GM21717 (cell line): ENCODE measurements at regions not wholly inside any gene's neighbourhood (a gene's known extent, or its start where the extent isn't known, plus 50 kb on each side); places are given as distances from the start of the nearest gene placed in this dataset.

Experiments used
- ATAC-seq: cut with Tn5 transposase; IDR thresholded peaks from one replicate; pipeline ENCODE4 v1.9.1; 2021; ENCODE audit warnings: mild to moderate bottlenecking, moderate library complexity; ENCODE audit not compliant: unreplicated experiment

- ATAC-seq = no peak
Observed at GRCh38 chr4:184941671-184942418, 76.4 kb upstream of the HELT start.

DNA sequence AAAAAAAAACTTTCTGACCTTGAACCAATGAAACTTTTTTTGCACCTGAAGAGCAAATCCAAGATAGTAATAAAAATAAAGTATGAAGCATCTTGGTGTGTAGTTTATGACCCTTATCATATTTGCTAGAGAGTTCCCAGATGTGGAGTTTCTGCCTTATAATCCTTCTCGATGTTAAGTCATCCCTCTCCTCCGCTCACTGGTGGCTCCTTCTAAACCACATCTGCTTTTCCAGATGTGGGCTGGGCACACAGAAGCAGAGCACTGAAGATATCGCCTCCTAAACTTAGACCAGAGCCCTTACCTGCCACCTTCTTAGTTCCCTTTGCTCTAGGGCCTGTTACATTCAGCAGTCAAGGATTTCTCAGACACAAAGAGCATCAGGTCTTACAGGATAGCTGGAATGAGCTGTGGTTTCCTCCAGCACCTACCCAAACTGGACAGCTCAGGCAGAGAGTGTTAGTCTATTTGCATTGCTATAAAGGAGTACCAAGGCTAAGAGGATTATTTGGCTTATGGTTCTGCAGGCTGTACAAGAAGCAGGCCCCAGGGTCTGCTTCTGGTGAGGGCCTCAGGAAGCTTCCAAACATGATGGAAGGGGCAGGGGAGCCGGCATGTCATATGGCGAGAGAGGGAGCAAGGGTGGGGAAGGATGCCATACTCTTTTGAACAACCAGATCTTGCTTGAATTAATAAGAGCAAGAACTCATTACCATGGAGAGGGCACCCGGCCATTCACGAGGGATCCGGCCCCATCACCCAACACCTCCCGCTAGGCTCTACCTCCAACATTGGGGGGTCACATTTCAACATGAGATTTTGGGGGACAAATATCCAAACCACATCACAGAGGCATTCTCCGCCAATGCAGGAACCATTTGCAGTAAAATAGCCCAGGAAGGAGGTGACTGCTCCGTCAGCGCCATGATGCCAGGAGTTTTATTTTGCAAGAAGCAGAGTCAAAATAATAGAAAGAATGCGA is 75.6 kb upstream of the HELT start:
- ATAC-seq = no peak

GRCh38 chr4:184949020-184949419 is 69.3 kb upstream of the HELT start:
- ATAC-seq = no peak

- ATAC-seq = no peak
Observed at GRCh38 chr4:184950117-184950830, 68.0 kb upstream of the HELT start.

DNA sequence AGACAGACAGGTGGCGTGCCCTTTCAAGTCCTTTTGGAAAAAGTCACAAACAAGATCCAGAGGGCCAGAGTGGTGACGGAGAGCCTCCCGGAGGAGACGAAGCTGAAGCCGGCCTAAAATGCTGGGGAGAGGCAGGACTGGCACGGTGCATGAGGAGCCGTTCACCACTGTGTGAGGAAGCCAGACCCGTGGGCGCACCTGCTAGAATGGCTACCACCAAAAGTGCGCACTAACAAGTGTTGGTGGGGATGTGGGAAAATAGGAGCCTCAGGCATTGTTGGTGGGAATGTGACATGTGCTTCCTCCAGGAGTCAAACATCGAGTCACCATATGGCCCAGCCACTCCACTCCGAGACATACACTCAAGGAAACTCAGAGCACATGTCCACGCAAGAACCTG is 67.4 kb upstream of the HELT start:
- ATAC-seq = no peak

- no peak for ATAC-seq
Observed at GRCh38 chr4:184951668-184952160, 66.6 kb upstream of the HELT start.

DNA sequence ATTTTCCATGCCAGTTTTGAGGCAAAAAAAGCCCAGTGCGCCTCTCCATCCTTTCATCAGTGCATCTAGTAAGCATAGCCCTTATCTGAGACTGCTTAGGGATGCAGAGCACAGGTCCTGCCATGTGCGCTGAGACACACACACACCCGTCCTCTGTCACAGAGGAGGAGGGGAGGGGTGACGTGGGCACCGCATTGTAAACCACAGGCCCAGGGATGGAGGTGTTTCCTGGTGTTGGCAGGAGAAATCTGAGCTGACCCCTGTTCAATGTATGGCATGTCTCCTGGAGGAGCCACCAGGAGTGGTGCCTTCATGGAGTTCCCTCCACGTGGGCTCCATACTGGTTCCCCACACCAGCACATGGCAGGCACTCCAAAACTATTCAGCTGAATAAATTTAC is 65.8 kb upstream of the HELT start:
- ATAC-seq = no peak

DNA sequence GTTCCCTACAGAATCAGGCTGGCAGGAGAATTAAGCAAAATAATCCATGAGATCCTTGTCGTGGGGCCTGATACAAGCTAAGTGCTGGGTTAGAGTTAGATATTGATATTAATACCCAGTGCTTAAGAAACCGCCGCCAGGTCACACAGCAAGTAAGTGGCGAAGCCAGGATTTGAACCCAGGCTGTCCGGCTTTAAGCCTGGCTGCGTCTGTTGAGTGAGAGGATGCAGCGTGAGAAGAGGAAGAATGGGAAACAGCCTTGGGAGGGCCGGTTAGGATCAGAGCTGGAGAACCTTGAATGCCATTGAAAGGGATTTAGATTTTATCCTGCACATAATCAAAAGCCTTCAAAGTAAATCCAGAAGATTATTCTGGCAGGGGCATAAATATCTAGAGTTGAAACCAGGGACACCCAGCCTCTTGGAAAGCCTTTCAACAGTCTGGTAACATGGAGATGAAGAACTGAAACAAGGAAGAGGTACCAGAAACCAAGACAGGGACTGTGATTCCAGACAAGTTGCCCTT is 64.8 kb upstream of the HELT start:
- no peak for ATAC-seq

DNA sequence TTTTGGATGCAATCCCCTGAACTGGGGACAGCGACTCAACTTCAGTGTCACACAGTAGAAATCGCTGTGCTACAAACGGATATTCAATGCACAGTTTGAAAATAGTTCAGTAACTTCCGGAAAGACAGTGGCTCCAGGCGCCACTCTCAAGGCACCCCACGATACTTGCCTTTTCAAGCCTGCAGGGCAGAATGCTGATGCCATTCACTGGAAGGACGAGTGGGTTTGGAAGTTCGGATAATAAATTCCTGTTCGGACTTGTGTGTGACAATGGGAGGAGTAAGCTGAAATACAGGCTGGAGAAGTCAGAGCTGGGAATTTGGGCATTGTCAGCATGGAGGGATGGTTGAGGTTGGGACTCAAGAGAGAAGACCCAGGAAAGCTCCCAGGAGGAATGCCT is 64.3 kb upstream of the HELT start:
- no peak for ATAC-seq

DNA sequence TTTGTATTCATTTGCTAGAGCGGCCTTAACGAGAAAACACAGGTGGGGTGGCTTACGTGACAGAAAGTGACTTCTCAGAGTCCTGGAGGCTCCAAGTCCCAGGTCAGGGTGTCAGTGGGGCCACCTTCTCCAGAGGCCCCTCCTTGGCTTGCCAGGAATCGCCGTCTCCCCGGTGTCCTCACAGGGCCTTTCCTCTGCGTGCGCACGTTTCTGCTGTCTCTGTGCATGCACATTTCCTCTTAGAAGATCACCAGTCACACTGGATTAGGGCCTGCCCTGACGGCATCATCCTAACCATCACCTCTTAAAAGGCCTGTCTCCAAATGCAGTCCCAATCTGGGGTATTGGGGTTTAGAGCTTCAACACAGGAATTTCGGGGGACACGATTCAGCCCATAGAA is 63.8 kb upstream of the HELT start:
- ATAC-seq = no peak

GRCh38 chr4:184955116-184955515 is 63.2 kb upstream of the HELT start:
- no peak for ATAC-seq

DNA sequence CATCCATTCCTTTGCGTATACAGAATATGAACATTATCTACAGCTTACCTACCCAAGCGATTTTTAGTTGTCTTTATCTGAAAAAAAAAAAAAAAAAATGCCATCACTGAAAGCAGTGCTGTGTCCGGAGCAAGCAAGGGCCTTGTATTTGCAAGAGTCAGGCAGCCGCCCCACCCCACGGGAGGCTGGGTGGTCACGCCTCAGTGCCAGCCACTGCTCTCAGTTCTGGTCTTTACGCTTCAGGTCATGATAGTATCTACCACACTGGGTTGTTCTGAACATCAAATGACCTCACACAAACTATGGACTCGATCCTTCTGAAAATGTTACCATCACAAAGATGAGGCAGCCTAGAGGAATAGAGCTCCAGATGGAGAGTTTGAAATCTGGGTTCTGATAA is 62.7 kb upstream of the HELT start:
- ATAC-seq = no peak

- no peak for ATAC-seq
Observed at GRCh38 chr4:184957446-184958115, 60.7 kb upstream of the HELT start.

DNA sequence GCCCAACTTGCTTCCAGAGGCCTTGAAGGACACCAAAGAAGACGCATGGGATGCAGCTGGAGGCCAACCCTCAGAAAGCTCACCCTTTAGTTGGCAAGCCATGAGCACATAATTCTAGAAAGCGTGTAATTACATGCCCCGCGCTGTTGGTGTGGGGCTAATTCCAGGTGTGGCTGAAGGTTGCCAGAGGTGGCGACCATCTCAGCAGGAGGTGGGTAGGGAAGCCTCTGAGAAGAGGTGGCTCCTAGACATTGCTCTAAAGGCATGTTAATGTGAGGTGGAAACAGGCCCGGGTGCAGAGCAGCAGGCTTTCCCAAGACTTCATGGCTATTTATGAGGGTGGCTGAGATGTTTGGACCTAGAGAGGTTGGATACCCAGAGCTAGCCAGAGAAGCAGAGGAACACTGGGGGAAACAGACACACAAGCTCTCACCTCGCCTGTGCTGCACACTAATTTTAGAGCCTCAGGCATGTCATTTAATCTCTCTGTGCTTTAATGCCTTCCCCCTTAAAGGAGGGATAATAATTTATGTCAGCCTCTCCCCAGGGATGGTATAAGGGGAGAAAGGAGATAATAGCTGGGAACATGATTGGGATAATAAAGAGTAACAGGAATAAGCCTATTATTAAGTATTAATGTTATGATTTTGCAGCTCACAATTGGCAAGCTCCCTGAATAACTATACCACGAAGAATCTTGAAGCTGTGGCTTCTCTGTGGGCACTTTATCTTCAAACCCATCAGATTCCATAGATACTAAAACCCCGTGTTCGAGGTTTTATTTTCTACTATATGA is 60.0 kb upstream of the HELT start:
- ATAC-seq = no peak

DNA sequence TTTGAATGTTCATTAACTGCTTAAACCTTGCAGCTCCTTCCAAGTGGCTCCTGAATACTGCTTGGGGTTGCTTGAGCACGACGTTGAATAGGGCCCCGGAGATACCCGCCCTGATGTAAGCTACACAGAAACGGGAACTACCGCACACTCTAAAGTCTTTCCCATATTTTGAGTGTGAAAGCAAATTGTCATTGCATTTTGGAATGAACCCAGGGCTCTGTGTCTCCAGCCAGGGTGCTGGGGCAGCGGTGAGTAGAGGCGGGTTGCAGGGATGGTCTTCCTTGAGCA is 59.4 kb upstream of the HELT start:
- no peak for ATAC-seq

- ATAC-seq = no peak
Observed at GRCh38 chr4:184959309-184959708, 59.0 kb upstream of the HELT start.

DNA sequence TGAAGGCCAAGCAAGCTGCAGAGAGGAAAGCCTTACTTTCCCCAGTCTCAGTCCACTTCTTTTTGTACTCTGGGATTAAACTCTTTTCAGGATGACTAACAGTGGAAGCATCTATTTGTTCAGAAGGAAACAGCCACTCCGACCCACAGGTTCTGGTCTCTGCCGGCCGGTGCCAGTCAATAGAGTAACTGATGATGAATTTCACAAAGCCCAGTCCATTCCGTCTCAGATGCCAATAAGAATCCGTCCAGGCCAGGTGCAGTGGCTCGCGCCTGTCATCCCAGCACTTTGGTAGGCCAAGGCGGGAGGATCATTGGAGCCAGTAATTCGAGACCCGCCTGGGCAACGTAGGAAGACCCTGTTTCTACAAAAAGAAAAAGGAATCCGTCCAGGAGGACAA is 58.5 kb upstream of the HELT start:
- ATAC-seq = no peak

DNA sequence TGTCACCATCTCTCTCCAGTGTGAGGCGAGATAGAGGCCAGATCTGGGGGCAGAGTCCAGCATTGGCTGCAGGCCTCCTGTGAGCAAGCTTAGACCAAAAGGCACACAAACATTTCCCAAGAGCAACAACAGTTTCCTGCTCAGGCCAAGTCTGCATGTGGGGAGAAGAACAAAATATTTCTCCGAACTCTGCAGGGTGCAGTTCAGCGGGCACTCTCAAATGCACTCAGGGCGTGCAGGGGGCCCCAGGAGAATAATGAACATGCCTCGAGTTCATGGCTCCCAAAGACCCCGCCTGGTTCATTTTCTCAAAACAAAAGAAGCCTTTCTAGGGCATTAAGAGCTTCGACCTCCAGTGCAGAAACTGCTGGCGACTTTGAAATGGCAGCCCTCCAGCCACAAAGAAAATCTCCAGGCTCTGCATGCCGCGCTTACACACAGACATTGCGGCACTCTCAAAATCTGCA is 57.8 kb upstream of the HELT start:
- no peak for ATAC-seq

DNA sequence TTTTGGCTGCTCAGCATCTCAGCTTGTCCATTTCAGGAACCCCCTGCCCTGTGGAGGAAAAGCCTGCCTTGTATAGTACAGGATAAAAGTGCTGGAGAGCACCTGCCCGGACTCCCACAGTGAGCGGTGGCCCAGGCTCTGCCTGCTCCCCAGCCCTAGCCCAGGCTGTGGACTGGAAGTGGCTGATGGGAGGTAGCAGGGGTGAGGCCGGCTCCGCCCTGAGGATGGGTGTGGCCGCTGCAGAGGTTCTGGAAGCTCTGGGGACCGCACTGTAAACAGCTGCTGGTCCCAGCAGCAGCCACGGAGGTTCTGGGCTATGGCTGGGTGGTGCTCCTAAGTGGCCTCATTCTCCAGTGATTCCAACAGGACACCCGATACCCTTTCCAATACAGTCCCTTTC is 56.6 kb upstream of the HELT start:
- ATAC-seq = no peak

DNA sequence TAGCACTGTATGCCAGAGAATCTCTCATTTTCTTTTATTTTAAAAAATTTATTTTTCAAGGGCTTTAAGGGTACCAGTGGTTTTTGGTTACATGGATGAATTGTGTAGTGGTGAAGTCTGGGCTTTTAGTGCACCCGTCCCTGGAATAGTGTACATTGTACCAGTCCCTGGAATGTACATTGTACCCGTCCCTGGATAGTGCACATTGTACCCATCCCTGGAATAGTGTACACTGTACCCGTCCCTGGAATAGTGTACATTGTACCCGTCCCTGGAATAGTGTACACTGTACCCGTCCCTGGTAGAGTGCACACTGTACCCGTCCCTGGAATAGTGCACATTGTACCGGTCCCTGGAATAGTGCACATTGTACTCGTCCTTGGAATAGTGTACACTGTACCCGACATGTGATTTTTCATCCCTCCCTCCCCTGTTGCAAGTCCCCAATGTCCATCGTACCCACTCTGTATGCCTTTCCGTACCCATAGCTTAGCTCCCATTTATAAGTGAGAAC is 56.1 kb upstream of the HELT start:
- ATAC-seq = no peak
